DND-41 (cell line): ENCODE measurements at regions not wholly inside any gene's neighbourhood (a gene's known extent, or its start where the extent isn't known, plus 50 kb on each side); places are given as distances from the start of the nearest gene placed in this dataset.

Experiments
- ATAC-seq: fragments of 200-7000 bp; cut with Tn5 transposase; 3 replicates; pipeline ENCODE4 v1.9.1; 2021; ENCODE audit warnings: low read depth; ENCODE audit not compliant: insufficient read depth
- DNase-seq: peaks from one replicate; pipeline ENCODE4 v3.0.0-alpha.2; 2020
- H2AFZ ChIP-seq: 2 replicates; pipeline ENCODE4 v1.6.0; 2012; ENCODE audit warnings: low read depth, low read length
- H3K27ac ChIP-seq: 2 replicates; pipeline ENCODE4 v1.5.1; 2012; ENCODE audit warnings: low read length, inconsistent platforms
- H3K27me3 ChIP-seq: fragments of 200-600 bp; sonication (generic); 2 replicates; pipeline ENCODE4 v1.6.0; 2012; ENCODE audit warnings: low read length, mild to moderate bottlenecking, inconsistent platforms; ENCODE audit not compliant: insufficient read depth, poor library complexity
- H3K36me3 ChIP-seq: 2 replicates; pipeline ENCODE4 v1.5.1; 2012; ENCODE audit warnings: low read length, inconsistent platforms; ENCODE audit not compliant: insufficient read depth
- H3K4me1 ChIP-seq: 2 replicates; pipeline ENCODE4 v1.5.1; 2012; ENCODE audit warnings: mild to moderate bottlenecking, low read length; ENCODE audit not compliant: insufficient read depth
- H3K4me2 ChIP-seq: 2 replicates; pipeline ENCODE4 v1.6.0; 2012; ENCODE audit warnings: mild to moderate bottlenecking, moderate library complexity, low read length, inconsistent platforms; ENCODE audit not compliant: insufficient read depth
- H3K4me3 ChIP-seq, 2 experiments: fragments of 200-600 bp in 1 of 2; shearing (Covaris generic) in 1 of 2; 2 replicates each; pipeline ENCODE4 v1.5.1; 2012 to 2016; ENCODE audit warnings: inconsistent platforms in 2 of 2, low read length in 2 of 2, mild to moderate bottlenecking in 2 of 2, low read depth in 1 of 2, moderate library complexity in 1 of 2
- H3K79me2 ChIP-seq: 2 replicates; pipeline ENCODE4 v1.6.0; 2012; ENCODE audit warnings: low read length, inconsistent platforms; ENCODE audit not compliant: insufficient read depth
- H3K9ac ChIP-seq: 2 replicates; pipeline ENCODE4 v1.6.0; 2012; ENCODE audit warnings: low read depth, mild to moderate bottlenecking, inconsistent platforms, low read length, moderate library complexity
- H3K9me3 ChIP-seq: 2 replicates; pipeline ENCODE4 v1.5.1; 2012; ENCODE audit warnings: low read length, moderate library complexity, mild to moderate bottlenecking, inconsistent platforms; ENCODE audit not compliant: insufficient read depth, severe bottlenecking
- H4K20me1 ChIP-seq: 2 replicates; pipeline ENCODE4 v1.6.0; 2012; ENCODE audit warnings: low read length; ENCODE audit not compliant: insufficient read depth
- EZH2 ChIP-seq: IDR thresholded peaks from 3 replicates; pipeline ENCODE4 v1.6.1; 2012; ENCODE audit warnings: borderline replicate concordance, low read depth, mild to moderate bottlenecking, moderate library complexity, low read length, inconsistent platforms; ENCODE audit not compliant: severe bottlenecking
- TF ChIP-seq, protein P1 (sequence below): IDR thresholded peaks from 2 replicates; pipeline ENCODE4 v1.5.1; 2012; ENCODE audit warnings: borderline replicate concordance, low read length, moderate library complexity, mild to moderate bottlenecking; ENCODE audit not compliant: poor library complexity, severe bottlenecking; ENCODE audit errors: extremely low read depth

DNA sequence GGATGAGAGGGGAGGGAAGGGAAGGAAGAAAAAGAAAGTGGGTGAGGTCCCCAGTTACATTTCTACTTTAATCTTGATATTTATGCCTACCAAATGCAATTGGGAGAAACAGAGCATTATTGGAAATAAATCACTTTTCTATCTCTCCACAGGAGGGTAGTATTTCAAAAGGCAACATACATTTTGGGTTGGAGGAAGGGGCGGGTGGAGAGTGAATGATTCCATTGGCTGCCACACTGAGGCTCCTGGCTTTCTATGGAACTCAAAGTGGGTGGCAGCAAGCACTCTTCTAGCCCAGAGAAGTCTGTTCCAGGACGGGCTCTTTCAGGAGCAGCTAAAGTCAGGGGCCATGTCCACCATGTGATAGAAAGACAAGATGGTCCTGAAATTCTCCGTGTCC lies 441.3 kb downstream of the DAD1 start:
- DNase-seq: no peak
- no peak overlapping the region for H3K4me3 ChIP-seq
- H2AFZ ChIP-seq: no peak overlapping the region
- no peak overlapping the region for H3K9ac ChIP-seq
- H3K36me3 ChIP-seq: no peaks in the 10 kb centered on the region
- no peak for TF ChIP-seq EZH2
- H3K27ac ChIP-seq: no peak overlapping the region
- peaks cover 6% of the 10 kb centered on the region for H3K27me3 ChIP-seq
- H3K4me2 ChIP-seq: no peak overlapping the region
- no peak for ATAC-seq
- H4K20me1 ChIP-seq: no peaks in the 10 kb centered on the region
- no peaks in the 10 kb centered on the region for H3K4me1 ChIP-seq
- H3K9me3 ChIP-seq: no peaks in the 10 kb centered on the region
- no peaks in the 10 kb centered on the region for H3K79me2 ChIP-seq

DNA sequence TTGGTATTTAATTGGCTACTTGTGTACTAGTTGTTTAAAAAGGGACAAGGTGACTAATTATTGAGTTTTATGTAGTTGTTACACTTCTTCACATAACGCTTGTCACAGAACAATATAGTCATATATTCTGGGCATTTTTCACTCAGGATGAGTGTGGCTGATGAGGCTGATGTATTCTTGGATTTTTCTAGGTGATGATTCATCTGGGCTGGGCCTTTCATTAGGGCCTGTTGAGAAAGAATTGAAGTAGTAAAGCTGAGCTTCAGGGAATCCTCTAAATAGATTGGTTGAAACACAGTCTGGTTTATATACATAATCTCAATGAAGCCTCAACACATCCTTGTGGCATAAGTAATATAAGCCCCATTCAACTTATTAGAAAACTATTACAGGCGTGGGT lies 445.7 kb downstream of the DAD1 start:
- ATAC-seq (no peak), DNase-seq (no peak)
- Histone ChIP-seq H3K27ac (no peak overlapping the region), H3K4me1 (no peaks in the 10 kb centered on the region), H2AFZ (no peak overlapping the region), H3K4me3 (no peak overlapping the region), H4K20me1 (no peaks in the 10 kb centered on the region), H3K9me3 (no peaks in the 10 kb centered on the region), H3K36me3 (no peaks in the 10 kb centered on the region), H3K27me3 (no peaks in the 10 kb centered on the region), H3K4me2 (no peak overlapping the region), H3K9ac (no peak overlapping the region), H3K79me2 (no peaks in the 10 kb centered on the region)
- TF ChIP-seq, protein P1, sequence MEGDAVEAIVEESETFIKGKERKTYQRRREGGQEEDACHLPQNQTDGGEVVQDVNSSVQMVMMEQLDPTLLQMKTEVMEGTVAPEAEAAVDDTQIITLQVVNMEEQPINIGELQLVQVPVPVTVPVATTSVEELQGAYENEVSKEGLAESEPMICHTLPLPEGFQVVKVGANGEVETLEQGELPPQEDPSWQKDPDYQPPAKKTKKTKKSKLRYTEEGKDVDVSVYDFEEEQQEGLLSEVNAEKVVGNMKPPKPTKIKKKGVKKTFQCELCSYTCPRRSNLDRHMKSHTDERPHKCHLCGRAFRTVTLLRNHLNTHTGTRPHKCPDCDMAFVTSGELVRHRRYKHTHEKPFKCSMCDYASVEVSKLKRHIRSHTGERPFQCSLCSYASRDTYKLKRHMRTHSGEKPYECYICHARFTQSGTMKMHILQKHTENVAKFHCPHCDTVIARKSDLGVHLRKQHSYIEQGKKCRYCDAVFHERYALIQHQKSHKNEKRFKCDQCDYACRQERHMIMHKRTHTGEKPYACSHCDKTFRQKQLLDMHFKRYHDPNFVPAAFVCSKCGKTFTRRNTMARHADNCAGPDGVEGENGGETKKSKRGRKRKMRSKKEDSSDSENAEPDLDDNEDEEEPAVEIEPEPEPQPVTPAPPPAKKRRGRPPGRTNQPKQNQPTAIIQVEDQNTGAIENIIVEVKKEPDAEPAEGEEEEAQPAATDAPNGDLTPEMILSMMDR: no peak
- TF ChIP-seq EZH2: no peak

DNA sequence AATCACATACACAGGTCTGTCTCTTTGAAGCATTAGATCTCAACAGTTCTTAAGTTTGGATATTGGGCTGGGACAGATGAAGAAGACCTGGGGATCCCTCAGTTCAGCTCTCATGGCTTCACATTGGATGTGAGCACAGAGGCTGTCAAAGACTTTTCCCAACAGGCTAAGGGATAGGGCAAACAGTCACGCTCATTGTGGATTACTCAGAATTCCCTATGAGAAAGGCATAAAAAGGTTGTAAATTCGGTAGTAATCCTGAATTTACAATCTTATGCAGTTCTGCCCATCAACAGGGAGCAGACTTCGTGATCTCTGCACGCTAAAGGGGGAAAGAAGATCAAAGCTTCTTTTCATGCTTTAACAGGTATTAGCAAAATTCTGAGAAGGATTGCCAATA lies 448.4 kb downstream of the DAD1 start:
- H3K27me3 ChIP-seq: no peaks in the 10 kb centered on the region
- no peak overlapping the region for H3K27ac ChIP-seq
- no peak overlapping the region for H3K4me3 ChIP-seq
- no peaks in the 10 kb centered on the region for H3K9me3 ChIP-seq
- H3K36me3 ChIP-seq: no peaks in the 10 kb centered on the region
- H3K9ac ChIP-seq: no peak overlapping the region
- DNase-seq (no peak), ATAC-seq (no peak)
- no peaks in the 10 kb centered on the region for H3K79me2 ChIP-seq
- H3K4me2 ChIP-seq: no peak overlapping the region
- no peak overlapping the region for H2AFZ ChIP-seq
- TF ChIP-seq EZH2: no peak
- TF ChIP-seq, protein P1: no peak
- no peaks in the 10 kb centered on the region for H4K20me1 ChIP-seq
- H3K4me1 ChIP-seq: no peaks in the 10 kb centered on the region

DNA sequence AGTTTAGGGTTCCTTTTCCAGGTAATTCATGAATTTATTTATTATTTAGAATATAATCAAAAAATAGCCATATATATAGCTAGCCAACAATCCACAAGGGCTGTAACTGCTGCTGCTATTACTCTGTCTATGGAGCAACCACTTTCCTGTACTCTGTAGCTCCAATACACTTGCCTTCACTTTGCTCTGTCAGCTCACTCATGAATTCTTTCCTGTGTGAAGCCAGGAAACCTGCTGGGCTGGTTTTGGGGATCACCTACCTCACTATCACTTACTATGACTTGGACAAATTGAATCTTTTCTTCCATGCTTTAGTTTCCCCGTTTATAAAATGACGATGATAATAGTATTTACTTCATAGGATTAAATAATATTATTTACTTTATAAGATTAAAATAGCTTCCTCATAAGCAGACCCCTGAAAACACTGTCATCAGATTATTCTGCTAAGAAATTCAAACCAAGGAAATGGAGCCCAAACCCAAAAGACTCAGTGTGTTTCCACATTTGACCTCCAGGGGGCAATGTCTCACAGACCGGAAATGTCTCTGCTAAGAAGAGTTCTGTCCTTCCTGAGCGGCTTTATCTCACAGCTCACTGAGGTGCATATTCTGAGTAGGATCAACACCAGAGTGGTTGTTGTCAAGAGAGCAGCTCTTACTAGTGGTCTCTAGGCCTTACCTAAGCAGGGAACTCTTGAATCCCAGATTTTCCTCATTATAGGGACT lies 457.1 kb downstream of the DAD1 start:
- H3K4me1 ChIP-seq: no peaks in the 10 kb centered on the region
- no peaks in the 10 kb centered on the region for H3K9me3 ChIP-seq
- no peak overlapping the region for H3K27ac ChIP-seq
- no peaks in the 10 kb centered on the region for H3K79me2 ChIP-seq
- H4K20me1 ChIP-seq: no peaks in the 10 kb centered on the region
- no peak overlapping the region for H3K9ac ChIP-seq
- no peak overlapping the region for H3K4me2 ChIP-seq
- no peak overlapping the region for H3K4me3 ChIP-seq
- DNase-seq: peak; percentile 38
- no peak overlapping the region for H2AFZ ChIP-seq
- H3K36me3 ChIP-seq: no peaks in the 10 kb centered on the region
- TF ChIP-seq EZH2: no peak
- TF ChIP-seq, protein P1: peak; percentile 67
- H3K27me3 ChIP-seq: no peaks in the 10 kb centered on the region
- ATAC-seq: no peak
